ENCODE measurements at regions not wholly inside any gene's neighbourhood (a gene's known extent, or its start where the extent isn't known, plus 50 kb on each side); places are given as distances from the start of the nearest gene placed in this dataset.
A peak's percentile ranks its signal among the peaks of the same experiment; 100 is the strongest.

GRCh38 chr15:92807971-92808571, 92.1 kb upstream of the CHD2 start:
- Histone ChIP-seq H3K4me1 (ENCODE audit: control insufficient read depth, low read depth, low read length) (peaks cover 30% of the 10 kb centered on the region), H3K27me3 (ENCODE audit: control insufficient read depth, insufficient read depth, low read length) (no peaks in the 10 kb centered on the region), H3K9me3 (ENCODE audit: control insufficient read depth, low read depth, low read length) (no peaks in the 10 kb centered on the region), H3K9ac (ENCODE audit: low read length) (peak overlapping the region; percentile 36), H3K27ac (ENCODE audit: low read length) (no peak overlapping the region), H3K4me3 (ENCODE audit: low read length) (peak overlapping the region; percentile 52), H3K36me3 (ENCODE audit: control insufficient read depth, low read depth, low read length) (no peaks in the 10 kb centered on the region)

GRCh38 chr15:92808598-92809063, 91.5 kb upstream of the CHD2 start:
- Histone ChIP-seq H3K4me3 (ENCODE audit: low read length) (peak overlapping the region; percentile 52), H3K9me3 (ENCODE audit: control insufficient read depth, low read depth, low read length) (no peaks in the 10 kb centered on the region), H3K27me3 (ENCODE audit: control insufficient read depth, insufficient read depth, low read length) (no peaks in the 10 kb centered on the region), H3K27ac (ENCODE audit: low read length) (no peak overlapping the region), H3K36me3 (ENCODE audit: control insufficient read depth, low read depth, low read length) (no peaks in the 10 kb centered on the region), H3K4me1 (ENCODE audit: control insufficient read depth, low read depth, low read length) (peaks cover 30% of the 10 kb centered on the region), H3K9ac (ENCODE audit: low read length) (peak overlapping the region; percentile 36)

GRCh38 chr15:92809064-92809879, 90.9 kb upstream of the CHD2 start:
- H3K4me3 ChIP-seq (ENCODE audit: low read length): peak overlapping the region; percentile 83
- peak overlapping the region; percentile 100 for H3K27ac ChIP-seq (ENCODE audit: low read length)
- no peaks in the 10 kb centered on the region for H3K27me3 ChIP-seq (ENCODE audit: control insufficient read depth, insufficient read depth, low read length)
- peak overlapping the region; percentile 100 for H3K9ac ChIP-seq (ENCODE audit: low read length)
- H3K36me3 ChIP-seq (ENCODE audit: control insufficient read depth, low read depth, low read length): no peaks in the 10 kb centered on the region
- H3K4me1 ChIP-seq (ENCODE audit: control insufficient read depth, low read depth, low read length): peaks cover 30% of the 10 kb centered on the region
- H3K9me3 ChIP-seq (ENCODE audit: control insufficient read depth, low read depth, low read length): no peaks in the 10 kb centered on the region

GRCh38 chr15:92809880-92810361, 90.2 kb upstream of the CHD2 start:
- Histone ChIP-seq H3K4me1 (ENCODE audit: control insufficient read depth, low read depth, low read length) (peaks cover 30% of the 10 kb centered on the region), H3K9ac (ENCODE audit: low read length) (peak overlapping the region; percentile 100), H3K9me3 (ENCODE audit: control insufficient read depth, low read depth, low read length) (no peaks in the 10 kb centered on the region), H3K36me3 (ENCODE audit: control insufficient read depth, low read depth, low read length) (no peaks in the 10 kb centered on the region), H3K4me3 (ENCODE audit: low read length) (peak overlapping the region; percentile 83), H3K27me3 (ENCODE audit: control insufficient read depth, insufficient read depth, low read length) (no peaks in the 10 kb centered on the region), H3K27ac (ENCODE audit: low read length) (peak overlapping the region; percentile 100)

GRCh38 chr15:92810418-92811138, 89.5 kb upstream of the CHD2 start:
- H3K9ac ChIP-seq (ENCODE audit: low read length): peak overlapping the region; percentile 100
- H3K4me1 ChIP-seq (ENCODE audit: control insufficient read depth, low read depth, low read length): peaks cover 30% of the 10 kb centered on the region
- no peaks in the 10 kb centered on the region for H3K9me3 ChIP-seq (ENCODE audit: control insufficient read depth, low read depth, low read length)
- no peaks in the 10 kb centered on the region for H3K36me3 ChIP-seq (ENCODE audit: control insufficient read depth, low read depth, low read length)
- no peaks in the 10 kb centered on the region for H3K27me3 ChIP-seq (ENCODE audit: control insufficient read depth, insufficient read depth, low read length)
- H3K4me3 ChIP-seq (ENCODE audit: low read length): peak overlapping the region; percentile 83
- H3K27ac ChIP-seq (ENCODE audit: low read length): peak overlapping the region; percentile 100

- H3K27me3 ChIP-seq (ENCODE audit: control insufficient read depth, insufficient read depth, low read length): no peaks in the 10 kb centered on the region
- peaks cover 30% of the 10 kb centered on the region for H3K4me1 ChIP-seq (ENCODE audit: control insufficient read depth, low read depth, low read length)
- H3K36me3 ChIP-seq (ENCODE audit: control insufficient read depth, low read depth, low read length): no peaks in the 10 kb centered on the region
- H3K4me3 ChIP-seq (ENCODE audit: low read length): peak overlapping the region; percentile 83
- peak overlapping the region; percentile 100 for H3K27ac ChIP-seq (ENCODE audit: low read length)
- H3K9ac ChIP-seq (ENCODE audit: low read length): peak overlapping the region; percentile 100
- H3K9me3 ChIP-seq (ENCODE audit: control insufficient read depth, low read depth, low read length): no peaks in the 10 kb centered on the region
These were observed 88.8 kb upstream of the CHD2 start for GRCh38 chr15:92811148-92811913.

GRCh38 chr15:92812271-92812670, 87.9 kb upstream of the CHD2 start:
- no peaks in the 10 kb centered on the region for H3K27me3 ChIP-seq (ENCODE audit: control insufficient read depth, insufficient read depth, low read length)
- H3K36me3 ChIP-seq (ENCODE audit: control insufficient read depth, low read depth, low read length): no peaks in the 10 kb centered on the region
- H3K4me1 ChIP-seq (ENCODE audit: control insufficient read depth, low read depth, low read length): peaks cover 31% of the 10 kb centered on the region
- no peak overlapping the region for H3K9ac ChIP-seq (ENCODE audit: low read length)
- no peak overlapping the region for H3K27ac ChIP-seq (ENCODE audit: low read length)
- H3K9me3 ChIP-seq (ENCODE audit: control insufficient read depth, low read depth, low read length): no peaks in the 10 kb centered on the region
- H3K4me3 ChIP-seq (ENCODE audit: low read length): no peak overlapping the region

GRCh38 chr15:92813485-92813884, 86.6 kb upstream of the CHD2 start:
- H3K27ac ChIP-seq (ENCODE audit: low read length): no peak overlapping the region
- no peaks in the 10 kb centered on the region for H3K36me3 ChIP-seq (ENCODE audit: control insufficient read depth, low read depth, low read length)
- no peak overlapping the region for H3K9ac ChIP-seq (ENCODE audit: low read length)
- peaks cover 36% of the 10 kb centered on the region for H3K4me1 ChIP-seq (ENCODE audit: control insufficient read depth, low read depth, low read length)
- H3K9me3 ChIP-seq (ENCODE audit: control insufficient read depth, low read depth, low read length): no peaks in the 10 kb centered on the region
- H3K4me3 ChIP-seq (ENCODE audit: low read length): no peak overlapping the region
- H3K27me3 ChIP-seq (ENCODE audit: control insufficient read depth, insufficient read depth, low read length): no peaks in the 10 kb centered on the region

GRCh38 chr15:92817339-92817886, 82.7 kb upstream of the CHD2 start:
- peaks cover 47% of the 10 kb centered on the region for H3K4me1 ChIP-seq (ENCODE audit: control insufficient read depth, low read depth, low read length)
- H3K9ac ChIP-seq (ENCODE audit: low read length): no peak overlapping the region
- no peaks in the 10 kb centered on the region for H3K9me3 ChIP-seq (ENCODE audit: control insufficient read depth, low read depth, low read length)
- H3K27ac ChIP-seq (ENCODE audit: low read length): no peak overlapping the region
- no peak overlapping the region for H3K4me3 ChIP-seq (ENCODE audit: low read length)
- no peaks in the 10 kb centered on the region for H3K27me3 ChIP-seq (ENCODE audit: control insufficient read depth, insufficient read depth, low read length)
- no peaks in the 10 kb centered on the region for H3K36me3 ChIP-seq (ENCODE audit: control insufficient read depth, low read depth, low read length)

- peak overlapping the region; percentile 85 for H3K27ac ChIP-seq (ENCODE audit: low read length)
- no peaks in the 10 kb centered on the region for H3K36me3 ChIP-seq (ENCODE audit: control insufficient read depth, low read depth, low read length)
- H3K9ac ChIP-seq (ENCODE audit: low read length): peak overlapping the region; percentile 92
- H3K4me3 ChIP-seq (ENCODE audit: low read length): peak overlapping the region; percentile 50
- H3K9me3 ChIP-seq (ENCODE audit: control insufficient read depth, low read depth, low read length): no peaks in the 10 kb centered on the region
- H3K27me3 ChIP-seq (ENCODE audit: control insufficient read depth, insufficient read depth, low read length): no peaks in the 10 kb centered on the region
- H3K4me1 ChIP-seq (ENCODE audit: control insufficient read depth, low read depth, low read length): peaks cover 56% of the 10 kb centered on the region
These were observed 81.4 kb upstream of the CHD2 start for GRCh38 chr15:92818651-92819277.

Measured in iPS-18a (cell line).